ENCODE measurements at regions not wholly inside any gene's neighbourhood (a gene's known extent, or its start where the extent isn't known, plus 50 kb on each side); places are given as distances from the start of the nearest gene placed in this dataset.

DNA sequence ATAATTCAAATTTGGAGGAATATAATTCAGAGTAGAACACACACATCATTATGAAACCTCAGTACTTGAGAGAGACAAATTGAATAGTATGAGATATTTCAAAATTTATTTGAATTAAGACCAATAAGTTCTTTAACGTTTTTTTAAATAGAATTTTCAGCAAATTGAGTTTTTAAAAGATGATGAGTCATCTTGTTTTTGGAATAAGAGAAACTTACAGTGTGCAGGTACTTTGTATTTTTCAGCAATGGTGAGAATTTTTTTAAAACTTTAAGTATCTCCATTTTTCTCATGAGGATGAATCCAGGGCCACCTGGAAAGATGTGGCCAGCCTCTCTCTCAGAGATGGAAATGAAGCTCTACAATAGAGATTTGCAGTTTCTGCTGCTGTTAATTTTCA, 1015.0 kb upstream of the TENM4 start:
- DNase-seq, result no peak

DNA sequence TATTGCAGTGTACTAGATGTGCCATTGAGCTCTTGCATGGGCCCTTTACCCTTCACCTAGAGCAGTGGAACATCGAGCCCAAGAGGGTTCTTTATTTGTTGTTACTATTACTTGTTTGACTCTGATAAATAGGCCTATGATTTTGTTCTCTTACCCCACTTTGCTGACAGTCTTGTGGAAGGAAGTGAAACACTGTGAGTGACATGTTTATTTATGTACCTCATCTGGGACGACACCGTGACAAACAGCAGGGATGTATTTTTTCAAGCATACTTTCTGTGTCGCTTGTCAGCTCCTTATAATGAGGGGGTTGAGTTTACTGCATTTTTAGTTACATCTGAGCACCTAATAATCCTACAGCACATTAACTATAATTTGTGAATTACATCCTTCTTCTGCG, 1010.3 kb upstream of the TENM4 start:
- DNase-seq, result no peak

DNA sequence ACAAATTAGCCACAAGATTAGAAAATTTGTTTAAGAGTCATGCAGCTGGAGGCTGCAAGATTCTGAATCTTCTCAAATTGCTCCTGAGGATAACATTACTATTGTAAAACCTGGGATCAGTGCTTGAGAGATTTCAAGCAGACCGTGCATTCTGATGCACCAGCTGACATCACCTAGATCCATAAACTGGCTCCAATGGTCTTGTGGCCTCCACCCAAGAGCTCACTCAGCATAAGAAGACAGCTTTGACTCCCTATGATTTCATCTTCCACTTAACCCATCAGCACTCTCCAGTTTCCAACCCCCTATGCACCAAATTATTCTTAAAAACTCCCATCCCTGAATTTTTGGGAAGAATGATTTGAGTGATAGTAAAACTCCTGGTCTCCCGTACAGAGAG, 1007.9 kb upstream of the TENM4 start:
- no peak for DNase-seq

DNA sequence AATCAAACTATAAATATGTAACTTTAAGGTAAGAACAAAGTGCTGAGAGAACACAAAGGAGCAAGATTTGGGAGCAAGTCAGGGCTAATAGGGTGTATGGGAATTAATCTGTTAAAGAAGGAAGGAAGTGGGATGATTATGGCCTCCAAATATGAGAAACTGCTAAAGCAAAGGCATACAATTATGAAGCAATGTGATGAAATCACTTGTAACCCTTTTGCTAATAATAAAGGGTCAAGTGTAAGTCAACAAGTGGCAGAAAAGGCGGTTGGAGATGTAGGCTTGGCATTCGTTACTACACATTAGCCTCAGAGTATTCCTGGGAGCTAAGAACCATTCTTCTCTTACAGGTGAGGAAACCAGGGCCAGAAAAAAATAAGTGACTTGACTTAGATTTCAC, 1002.3 kb upstream of the TENM4 start:
- no peak for DNase-seq

DNA sequence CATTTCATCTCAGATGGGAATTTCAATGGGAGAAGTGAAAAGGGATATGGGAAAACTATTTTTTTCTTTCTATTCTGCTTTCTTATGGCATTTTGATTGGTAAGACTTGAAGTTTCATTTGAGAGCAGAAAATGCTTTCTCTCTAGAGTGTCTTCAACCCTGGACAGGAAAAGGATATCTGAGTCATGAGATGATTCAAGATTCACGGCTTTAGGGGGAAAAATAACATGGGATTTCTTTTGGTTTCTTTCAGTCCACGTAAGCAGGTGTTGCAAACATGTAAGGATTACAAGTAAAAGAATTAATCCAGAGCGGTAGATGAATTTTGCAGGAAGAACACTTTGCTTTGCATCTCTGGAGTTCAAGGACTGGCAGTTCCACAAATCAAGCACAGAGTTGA, 1001.0 kb upstream of the TENM4 start:
- no peak for DNase-seq

DNA sequence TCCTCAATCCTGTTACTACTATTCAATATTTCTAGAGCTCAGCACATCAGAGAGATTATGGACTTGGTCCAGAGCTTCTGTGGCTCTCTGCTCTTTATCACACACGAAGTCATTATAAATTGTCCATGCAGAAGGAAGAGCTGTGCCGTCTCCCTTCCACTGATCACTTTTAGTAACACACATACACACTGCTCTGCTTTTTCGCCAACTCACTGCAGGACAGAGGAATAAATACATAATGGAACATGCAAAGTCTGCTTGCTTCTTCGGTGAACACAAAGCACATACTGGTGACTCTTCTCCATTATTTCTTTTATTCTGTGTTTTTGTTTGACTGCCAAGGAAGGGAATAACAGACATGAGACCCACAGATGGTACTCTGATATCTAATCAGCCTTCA, 1000.0 kb upstream of the TENM4 start:
- DNase-seq, result no peak

DNA sequence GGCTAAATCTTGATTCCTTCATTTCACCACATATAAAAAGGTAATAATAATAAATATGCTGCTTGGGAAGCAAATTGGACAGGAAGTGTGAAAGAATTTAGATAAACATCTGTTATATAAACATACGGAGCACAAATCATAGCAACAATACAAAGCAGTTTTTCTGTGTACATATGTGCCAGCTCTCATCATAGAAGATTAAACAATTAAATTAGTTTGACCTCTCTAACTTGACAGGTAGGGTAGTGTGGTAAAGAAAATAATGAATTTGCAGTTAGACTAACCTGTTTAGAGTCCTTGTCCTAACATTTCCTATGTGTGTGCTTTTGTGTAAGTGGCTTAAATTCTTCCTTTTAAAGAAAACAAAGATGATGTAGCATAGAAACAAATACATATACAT, 995.7 kb upstream of the TENM4 start:
- no peak for DNase-seq

DNA sequence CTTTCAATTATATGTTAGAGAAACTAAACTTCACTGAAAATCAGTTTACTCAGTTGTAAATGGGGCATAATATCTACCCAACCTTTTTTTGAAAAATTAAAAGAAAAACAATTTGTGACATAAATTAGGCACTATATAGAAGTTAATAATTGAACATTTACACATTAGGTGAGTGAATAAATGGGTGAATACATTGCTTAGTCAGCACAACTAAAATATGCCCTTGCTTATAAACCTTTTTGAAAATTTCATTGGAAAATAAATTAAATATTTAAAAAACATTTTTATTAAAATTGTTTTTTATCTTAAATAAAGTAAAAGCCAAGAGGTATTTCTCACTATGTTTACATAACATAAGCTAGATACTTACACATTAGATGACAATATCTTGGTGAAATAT, 994.5 kb upstream of the TENM4 start:
- DNase-seq, result no peak

DNA sequence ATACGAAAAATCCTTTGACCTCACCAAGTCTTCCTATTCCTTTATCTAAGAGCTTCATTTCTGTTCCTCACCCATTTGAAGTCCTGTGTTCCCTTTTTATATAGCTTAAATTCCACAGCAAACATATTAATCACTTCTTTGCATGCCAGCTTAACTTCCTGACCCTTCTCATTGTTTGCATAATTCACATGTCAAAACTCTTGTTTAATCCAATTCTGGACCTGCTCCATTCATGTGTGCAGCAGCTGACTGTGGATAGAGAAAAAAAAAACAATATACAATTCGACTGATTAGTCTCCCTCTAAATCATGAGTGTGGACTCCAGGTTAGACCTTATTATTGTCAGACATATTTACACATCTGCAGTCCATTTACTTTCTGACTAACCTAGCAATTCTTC, 991.2 kb upstream of the TENM4 start:
- no peak for DNase-seq

DNA sequence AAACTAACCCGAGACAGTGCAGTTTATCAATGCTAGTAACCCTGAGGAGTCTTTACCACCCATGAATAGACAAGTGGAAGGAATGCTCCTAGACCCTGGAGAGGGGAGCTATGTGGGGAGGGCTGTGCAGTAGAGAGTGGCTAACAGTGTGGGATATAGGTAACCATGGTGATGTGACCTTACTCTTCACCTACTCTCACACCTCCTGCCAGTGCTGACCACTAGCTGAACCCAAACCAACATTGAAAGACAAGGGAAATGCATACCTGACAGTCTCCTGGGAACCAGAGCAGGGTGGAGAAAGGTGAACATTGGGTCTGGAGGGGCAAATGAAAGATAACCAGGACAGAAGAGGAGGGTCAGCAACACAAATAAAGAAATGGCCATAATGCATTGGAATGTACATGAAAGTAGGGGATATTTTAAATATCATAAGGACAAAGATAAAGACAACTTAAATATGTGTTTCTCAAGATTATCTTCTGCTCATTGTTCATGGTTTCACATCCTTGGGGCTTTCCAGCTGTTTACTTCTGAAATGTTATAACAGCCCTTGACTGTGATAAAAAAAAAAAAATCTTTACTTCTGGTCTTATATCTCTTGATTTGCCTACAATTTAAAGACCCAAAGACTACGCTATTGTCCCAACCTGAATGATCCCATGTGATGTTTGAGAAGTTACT, 983.3 kb upstream of the TENM4 start:
- DNase-seq, result no peak

DNA sequence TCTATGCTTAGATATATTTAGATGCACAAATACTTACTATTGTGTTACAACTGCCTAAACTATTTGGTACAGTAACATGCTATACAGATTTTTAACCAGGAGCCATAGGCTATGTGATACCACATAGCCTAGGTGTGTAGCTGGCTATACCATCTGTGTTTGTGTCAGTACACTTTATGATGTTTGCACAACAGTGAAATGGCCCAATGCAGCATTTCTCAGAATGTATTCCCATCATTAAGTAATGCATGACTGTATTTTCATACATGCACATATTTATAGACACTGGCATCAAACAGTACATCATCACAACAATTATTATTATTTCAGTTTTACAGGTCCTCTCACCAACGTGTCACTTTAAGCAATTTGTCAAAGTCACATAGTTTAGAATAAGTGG, 979.5 kb upstream of the TENM4 start:
- no peak for DNase-seq

DNA sequence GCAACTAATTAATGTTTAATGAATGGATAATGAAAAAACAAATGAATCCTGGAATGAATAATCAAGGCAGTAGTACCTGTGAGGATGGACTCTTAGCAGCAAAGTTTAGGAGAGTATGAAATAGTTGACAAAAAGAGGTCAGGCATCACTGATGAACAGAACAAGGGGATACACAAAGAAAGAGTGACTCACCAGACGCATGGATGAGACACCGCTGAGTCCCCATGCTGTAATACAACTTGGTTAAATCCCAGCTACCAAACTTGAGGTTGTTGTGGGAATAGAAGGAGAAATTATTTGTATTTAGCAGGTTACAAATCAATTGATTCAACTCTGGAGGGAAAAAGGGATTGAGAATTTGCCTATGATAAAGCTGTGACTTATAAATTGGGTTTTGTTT, 976.9 kb upstream of the TENM4 start:
- no peak for DNase-seq

DNA sequence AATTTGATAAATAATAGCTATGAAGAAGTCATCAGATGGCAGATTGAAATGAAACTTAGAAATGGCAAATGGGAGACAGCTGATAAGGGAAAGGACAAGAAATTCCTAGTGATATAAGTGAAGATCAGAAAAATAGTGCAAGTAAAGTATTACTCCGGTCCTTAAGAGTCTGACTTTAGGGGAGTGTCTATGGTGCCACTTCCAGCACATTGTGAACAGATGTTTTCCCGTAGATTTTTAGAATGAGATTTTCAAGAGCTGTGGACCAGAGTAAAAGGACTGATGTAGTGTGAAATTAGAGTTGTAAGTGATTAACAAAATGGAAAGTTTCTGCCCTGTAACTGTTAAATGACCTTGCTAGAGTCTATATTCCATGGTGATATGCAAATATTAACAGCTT, 974.8 kb upstream of the TENM4 start:
- no peak for DNase-seq

DNA sequence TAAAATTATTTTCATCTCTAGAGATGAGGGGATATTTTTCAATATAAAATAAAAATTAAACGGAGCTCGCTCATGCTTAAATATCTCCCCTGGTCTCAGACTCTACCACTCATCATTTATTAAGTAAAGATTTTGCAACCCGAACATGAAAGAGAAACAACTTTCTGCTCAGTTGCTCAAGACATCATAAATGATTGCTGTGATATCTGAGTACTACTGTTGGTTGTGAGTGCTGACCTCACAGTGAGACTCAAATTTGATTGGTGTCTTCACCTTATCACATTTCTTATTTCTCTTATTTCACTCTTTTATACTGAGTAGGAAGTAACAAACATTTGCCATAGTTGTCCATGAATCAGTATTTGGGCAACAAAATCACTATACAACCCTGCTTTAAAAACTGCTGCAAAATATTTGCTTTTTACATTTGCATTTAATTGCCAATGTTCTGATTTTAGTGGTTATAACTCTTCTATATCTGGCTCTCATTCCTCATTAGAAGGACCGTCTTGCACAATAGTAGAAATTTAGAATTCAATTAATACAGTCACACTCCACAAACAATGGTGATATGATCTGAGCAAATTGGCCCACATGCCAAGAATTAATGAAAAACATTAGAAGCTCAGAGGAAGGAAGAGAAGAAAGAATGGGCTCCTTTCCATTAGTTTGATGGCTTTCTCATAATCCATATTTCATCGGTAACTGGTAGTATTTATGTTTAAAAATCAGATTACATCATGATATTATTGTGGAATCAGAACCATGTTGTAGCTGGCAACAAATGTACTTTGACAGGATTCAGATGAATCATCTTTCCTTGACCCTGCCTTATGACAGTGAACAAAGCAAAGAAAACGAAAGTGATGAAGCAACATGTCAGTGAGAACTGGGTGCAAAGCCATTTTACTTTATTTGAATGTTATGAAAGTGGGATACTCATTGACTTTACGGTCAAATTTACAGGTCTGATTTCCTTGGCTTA, 973.6 kb upstream of the TENM4 start:
- DNase-seq, result no peak

DNA sequence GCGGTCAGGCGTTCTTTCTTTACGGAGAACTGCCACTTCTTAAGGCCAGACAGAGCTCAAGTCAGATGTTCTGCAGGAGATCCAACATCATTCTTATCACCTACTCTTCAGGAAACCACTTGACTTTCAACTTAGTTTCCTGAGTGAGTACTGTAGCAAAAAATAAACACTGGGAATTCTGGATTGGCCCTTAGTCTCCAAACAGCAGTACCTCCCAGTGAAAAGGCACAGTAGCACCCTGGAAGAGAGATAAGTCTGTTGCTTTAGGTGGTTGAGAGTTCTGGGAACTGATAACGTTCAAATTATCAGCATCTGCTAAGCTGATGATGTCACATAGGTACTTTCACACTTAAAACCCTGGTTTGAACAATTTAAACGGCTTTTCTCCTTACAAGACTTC, 971.8 kb upstream of the TENM4 start:
- DNase-seq, result no peak

DNA sequence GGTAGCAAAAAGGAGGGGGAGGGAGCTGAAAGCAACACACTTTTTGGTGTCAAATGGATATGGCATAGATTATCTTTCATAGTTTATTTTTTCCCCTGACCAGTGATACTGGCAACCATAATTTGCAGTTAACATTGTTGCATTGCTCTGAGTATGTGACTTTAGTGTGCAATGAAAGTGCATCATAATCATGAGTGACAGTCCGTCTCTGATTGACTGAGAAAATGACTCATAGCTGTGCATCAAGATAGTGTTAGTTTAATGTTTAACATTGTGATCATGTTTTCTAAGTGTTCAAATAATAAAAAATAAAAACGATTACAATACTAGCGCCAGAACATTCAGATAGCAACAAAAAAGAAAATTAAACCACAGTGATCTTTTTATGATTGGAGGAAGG, 952.4 kb upstream of the TENM4 start:
- no peak for DNase-seq

DNA sequence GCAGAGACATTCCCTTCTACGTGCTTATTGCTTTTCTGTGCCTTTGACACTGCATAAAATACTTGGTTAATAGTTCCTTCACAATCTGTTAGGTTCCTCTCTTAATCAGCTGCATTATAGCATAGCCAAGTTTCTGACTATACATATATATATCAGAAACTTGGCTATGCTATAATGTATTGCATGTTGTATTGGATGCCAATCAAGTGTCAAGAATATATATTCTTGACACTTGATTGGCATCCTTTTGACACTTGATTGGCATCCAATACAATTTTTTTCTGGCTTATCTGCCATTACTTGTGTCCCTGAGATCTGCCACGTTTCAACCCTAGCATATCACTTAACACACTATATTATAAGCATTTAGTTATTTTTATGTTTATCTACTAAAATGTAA, 949.7 kb upstream of the TENM4 start:
- DNase-seq, result no peak

DNA sequence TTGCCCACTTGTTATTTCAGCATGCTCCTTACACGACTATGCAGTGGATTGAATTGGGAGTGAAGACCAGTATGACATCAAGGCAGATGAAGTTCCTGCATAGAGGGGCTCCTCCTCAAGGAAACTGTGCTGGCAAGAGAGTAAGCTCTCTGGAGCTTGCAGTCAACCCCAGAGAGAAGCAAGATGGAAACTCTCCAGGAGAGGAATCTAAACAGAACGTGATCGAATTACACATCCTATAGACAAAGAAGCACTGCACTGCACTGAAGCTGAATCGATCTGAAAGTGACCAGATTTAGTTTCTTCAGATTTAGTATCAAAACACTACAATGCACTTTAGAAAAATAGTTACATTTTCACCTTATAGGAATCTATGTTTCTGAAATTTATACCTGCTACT, 947.7 kb upstream of the TENM4 start:
- DNase-seq, result no peak

DNA sequence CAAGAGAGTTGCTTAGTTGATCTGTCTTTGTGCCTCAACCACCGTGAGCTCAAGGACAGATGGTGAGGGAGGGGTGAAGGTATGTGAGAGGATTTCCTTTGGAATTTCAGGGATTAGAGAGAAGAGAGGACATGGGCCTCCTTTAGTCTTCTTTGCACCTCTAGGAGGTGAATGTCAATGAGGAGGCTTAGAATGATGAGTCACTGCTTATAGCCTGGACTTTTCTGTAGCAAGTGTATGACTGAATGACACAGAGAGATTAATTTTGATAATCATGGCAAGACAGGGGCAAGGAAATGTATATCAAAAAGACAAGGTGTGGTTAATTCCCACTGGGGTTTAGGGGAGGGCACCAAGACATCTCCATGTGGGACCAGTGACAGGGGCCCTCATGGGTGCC, 947.3 kb upstream of the TENM4 start:
- no peak for DNase-seq

DNA sequence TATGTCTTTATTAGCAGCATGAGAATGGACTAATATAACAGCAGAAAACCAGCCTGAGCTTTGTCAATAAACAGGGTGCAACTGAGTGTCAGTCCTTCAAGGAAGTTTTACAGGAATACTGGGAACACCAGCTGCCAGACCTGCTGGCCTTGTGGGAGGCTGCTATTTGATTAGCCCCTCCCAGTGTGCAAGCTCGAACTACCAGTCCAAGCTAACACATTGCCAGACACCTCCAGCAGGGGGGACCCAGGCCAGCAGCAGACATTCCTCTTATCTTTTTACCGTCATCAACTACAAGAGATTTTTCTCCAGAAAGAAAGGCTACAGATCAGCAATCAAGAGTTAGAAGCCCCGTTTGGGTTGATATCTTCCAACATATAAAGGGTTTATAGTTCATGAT, 942.8 kb upstream of the TENM4 start:
- DNase-seq, result no peak

DNA sequence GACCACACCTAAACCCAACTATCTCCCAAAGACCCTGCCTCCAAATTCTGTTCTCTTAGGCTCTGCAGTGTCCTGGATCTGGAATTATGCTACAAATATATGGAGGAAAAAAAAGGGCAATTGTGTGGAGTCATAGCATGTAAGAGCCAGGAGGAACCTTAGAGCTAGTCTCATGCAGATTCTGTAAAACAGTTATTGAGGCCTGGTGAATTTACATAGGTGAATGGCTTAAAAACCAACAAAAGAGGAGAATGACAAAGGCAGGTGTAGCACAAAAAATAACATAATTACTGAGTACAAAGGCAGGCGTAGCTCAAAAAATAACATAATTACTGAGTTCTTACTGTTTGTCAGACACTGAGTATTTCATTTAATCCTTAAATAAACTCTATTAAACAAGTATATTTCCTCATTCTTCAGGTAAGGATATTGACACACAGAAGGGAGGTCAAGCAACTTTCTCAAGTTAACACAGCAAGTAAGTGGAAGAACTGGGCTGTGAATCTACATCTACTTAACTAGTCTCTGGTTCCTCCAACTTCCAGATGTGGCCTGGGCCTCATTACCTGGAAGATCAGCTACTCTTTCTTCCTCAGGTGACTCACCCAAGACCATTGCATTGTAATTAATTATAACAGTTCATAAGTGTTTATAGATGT, 938.9 kb upstream of the TENM4 start:
- DNase-seq, result no peak

DNA sequence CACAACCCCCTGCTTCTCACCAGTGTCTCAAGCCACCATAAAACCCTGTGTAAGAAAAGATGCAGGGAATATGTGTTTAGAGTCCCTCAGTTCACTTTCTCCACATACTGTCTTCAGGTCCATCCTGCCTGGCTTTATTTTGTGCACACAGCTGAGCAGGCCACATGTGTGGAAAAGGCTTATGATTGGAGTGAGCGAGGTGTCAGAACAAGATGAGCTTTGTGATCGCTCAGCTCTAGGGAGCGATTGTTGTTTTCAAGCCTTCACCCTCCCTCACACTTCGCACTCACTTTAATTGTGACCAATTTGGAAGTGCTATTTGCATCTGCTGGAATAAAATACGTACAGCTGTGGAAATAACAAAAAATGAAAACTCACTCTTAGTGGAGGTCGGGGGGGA, 931.1 kb upstream of the TENM4 start:
- no peak for DNase-seq

DNA sequence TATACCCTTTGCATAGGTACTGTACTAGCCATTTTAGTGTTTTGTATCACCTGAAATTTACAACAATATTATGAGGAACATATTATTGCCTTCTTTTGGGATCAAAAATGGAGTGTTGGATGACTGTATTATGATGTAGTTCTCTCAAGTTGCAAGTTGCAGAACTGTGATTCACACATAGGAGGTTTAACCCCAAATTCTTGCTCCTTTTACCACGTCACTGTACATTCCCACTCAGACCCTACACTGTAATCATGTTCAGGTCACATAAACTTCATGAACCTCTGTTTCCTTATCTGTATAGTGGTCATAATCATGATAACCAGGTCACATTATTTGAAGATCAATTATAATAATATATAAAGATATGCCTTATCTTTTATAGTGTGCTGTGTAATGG, 925.1 kb upstream of the TENM4 start:
- DNase-seq, result no peak

All from NCI-H2029 (cell line).